Activated naive CD8-positive, alpha-beta T cell treated with anti-CD3 and anti-CD28 coated beads, Interleukin-2, amount 50 U/mL, for 16 hours (primary cell): ENCODE measurements at regions not wholly inside any gene's neighbourhood (a gene's known extent, or its start where the extent isn't known, plus 50 kb on each side); places are given as distances from the start of the nearest gene placed in this dataset.

ENCODE experiments used
- DNase-seq: peaks from one replicate; pipeline ENCODE4 v3.0.0-alpha.2; 2020; ENCODE audit warnings: low read depth, low spot score

DNA sequence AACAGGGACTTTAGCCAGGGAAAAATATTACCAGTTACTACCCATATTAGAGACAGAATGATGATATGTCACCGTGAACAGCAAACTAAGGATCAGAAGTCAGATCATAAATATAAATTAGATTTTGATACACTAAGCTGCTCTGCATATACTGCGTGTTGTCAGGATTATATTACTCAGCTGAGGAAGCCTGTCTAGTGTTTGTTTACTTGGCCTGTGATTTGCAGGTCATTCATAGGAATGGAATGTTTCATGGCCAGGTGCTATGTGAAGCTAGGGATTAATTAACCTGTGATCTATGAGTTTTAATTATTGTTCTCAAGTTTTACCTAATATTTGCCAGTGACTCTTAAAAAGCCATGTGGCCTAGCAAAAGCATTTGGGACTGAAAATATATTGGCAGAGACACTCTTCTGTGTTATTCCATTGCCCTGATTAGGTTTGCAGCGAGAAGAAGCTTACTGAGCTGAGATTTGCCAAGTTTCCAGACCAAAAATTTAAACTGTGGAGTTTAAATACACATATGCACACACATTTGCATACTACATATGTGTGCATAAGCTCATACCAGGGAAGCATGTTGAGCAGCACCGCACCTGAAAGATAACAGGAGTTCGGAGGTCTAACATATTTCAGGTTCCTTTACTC lies 496.3 kb upstream of the GRIA1 start:
- DNase-seq = no peak

DNA sequence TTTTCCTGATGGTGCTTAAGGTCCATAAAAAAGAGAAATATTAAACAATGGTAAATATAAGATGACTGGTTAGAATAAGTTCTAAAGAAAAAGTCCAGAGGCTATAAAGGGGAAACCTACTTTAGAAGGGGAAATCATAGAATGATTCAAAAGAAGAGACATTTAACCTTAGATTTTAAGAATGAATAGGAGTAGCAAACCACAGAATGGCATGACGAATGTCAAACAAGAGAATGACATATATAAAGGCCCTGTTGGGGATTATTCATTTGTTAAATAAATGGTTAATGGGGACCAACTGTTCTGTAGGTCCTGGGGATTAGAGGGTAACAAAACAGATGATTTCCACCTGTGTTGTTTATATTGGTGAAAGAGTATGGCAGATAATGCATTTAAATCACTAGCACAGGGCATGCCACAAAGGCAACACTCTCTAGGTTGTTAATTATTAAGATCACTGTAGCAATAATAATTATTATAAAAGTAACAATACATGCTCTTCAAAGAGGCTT lies 495.2 kb upstream of the GRIA1 start:
- DNase-seq = no peak

DNA sequence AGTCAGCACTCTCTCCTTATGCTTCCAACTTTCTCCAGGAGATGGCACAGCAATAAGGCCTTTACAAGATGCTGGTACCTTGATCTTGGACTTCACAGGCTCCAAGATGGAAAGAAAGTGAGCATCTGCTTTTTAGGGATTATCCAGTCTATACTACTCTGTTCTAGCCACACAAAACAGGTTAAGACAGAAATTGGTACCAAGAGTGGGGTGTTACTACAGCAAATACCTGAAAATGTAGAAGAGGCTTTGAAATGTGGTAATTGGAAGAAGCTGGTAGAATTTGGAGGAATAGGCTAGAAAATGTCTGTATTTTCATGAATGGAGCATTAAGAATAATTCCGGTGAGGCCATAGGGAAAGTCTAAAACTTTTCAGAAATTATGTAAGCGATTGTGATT lies 484.8 kb upstream of the GRIA1 start:
- DNase-seq = no peak

DNA sequence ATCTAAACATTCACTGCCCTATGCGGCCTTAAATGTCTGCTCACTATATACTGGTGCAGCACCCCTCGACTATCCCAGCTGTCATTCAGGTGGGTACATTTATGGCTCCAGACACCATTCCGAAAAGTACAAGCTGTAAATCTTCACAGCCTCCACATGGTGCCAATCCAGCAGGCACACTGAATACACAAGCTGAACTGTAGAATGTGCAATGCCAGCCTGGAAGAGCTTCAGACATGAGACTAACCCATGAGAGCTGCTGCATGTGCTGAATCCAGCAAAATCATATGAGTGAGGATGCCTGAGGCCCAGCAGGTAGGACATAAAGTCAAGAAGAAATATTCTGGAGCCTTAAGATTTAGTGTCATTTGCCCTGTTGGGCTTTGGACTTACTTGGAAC lies 483.8 kb upstream of the GRIA1 start:
- DNase-seq = no peak

DNA sequence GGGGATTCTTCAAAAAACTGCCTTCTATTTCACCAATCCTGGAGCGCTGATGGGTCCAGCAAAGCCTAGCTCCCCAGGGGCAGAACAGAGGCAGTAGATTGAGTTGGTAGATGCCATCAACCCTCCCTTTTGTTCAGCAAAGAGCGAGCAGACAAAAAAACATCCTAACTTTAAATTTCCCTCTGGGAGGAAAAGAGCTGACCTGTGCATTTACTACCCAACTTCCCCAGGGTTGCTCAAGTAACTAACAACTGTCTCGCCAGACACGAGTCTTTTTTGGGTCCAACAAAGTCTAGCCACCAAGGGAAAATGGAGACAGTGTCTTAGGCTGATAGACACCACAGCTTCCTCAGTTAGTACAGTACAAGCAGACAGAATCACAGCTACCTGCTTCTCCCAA lies 476.3 kb upstream of the GRIA1 start:
- no peak for DNase-seq

DNA sequence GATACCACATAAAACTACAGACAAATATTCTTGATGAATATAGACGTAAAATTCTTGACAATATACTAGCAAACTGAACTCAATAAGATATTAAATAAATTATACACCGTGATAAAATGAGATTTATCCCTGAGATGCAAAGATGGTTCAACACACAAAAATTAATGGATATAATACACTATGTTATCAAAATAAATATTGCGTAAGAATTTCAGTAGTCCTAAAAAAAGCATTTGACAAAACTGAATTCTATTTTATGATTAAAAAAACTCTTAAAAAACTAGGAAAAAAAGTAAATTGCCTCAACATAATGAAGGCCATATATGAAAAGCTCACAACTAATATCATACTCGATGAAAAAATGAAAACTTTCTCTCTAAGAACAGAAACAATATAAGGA lies 472.3 kb upstream of the GRIA1 start:
- no peak for DNase-seq

DNA sequence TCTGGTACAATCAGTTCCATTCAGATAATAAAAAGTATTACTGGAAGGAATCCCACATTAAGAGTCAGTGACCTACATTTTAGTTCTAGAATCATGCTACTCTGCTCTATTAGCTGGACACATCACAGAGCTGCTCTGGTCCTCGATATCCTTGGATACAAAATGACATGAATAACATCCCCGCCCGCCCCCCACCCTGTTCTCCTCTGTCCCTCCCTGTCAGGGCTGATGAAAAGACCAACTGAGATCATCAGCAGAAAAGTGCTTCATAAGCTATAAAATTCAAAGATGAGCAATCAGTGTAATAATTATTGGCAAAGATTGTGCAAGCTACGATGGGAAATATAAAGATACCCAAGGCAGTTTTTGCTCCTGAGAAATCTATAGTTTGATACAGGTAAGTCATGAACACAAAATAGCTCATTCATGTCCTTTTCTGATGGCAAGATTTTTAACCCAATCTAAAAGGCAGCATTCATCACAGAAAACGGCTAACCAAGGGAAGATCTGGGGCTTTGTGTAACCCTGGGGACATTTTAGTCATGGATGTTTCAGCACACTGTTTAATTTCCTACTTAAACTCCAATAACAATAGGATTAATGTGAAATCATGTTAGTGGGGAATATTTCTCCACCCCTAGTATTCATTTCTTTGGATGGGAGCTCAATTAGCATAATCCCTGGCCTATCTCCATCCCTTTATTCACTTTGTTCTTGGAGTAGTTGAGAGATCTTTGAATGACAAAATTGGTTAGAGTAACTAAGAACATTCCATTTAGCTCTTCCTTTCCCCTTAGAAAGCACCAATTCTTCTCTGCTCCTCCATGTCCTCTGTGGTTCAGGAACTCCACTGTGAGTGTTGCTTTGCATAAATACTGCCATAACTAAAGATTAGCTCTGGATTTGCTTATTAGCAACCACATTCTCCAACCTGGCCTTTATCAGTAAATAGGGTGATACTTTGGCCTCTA lies 459.4 kb upstream of the GRIA1 start:
- no peak for DNase-seq

DNA sequence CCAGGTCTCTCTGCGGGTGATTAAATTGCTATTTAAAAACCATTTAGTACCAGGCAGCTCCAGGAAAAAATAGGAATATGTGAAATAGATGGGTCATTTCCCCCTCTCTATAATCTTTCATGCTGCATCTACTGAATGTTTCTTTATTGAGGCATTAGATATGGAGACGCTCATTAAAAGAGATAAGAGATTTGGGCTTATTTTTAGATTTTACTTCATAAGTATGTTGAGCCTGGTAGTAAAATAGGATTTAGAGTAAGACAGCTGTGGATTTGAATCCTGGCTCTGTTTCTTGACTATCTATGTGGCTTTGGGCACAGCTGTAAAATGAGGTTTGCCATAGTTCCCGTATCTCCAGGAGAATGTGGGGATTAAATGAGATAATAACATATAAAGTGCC lies 451.0 kb upstream of the GRIA1 start:
- DNase-seq = no peak

DNA sequence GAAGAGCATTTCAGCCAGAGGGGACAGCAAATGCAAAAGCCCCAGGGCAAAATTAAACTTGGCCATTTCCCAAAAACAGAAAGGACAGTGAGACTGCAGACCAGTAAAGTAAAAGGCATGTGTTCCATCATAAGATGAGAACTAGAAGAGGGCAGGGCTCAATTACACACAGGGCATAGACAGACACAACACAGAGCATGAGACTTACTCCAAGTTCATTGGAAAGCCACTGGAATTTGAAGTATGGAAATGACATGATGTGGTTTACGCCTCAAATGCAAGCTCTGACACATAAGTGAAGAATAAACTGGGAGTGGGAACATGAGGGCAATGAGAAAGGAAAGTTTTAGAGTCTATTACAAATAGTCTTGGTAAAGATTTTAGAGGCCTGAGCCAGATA lies 446.6 kb upstream of the GRIA1 start:
- no peak for DNase-seq

DNA sequence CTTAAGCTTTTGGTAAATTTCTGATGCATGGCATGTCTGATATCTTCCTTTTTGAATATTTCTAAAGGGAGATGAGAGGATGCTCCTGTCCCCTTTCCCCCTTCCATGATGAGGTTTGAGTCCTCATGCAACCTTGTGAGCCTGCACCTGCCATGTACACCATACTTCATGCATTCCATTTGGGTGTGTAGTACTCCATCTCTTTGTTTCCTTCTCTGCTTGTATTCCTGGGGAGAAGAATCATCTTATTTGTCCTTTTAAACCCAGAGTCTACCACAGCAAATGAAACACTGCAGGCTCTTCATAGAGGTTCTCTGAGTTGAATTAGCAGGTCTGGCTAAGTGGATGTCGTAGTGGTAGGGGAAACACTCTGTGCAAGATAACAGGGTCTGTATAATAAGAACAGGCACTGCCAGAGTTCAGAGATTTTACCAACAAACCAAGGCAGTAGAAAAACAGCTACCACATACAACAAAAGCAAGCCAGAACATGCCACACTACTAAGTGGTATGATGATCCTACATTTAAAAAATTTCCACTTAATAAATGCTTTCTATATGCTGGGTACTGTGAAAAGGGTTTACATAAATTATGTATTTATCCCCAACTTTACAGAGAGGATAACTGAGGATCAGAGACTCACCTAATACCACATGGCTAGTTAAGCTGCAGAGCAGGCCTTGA lies 439.8 kb upstream of the GRIA1 start:
- no peak for DNase-seq

DNA sequence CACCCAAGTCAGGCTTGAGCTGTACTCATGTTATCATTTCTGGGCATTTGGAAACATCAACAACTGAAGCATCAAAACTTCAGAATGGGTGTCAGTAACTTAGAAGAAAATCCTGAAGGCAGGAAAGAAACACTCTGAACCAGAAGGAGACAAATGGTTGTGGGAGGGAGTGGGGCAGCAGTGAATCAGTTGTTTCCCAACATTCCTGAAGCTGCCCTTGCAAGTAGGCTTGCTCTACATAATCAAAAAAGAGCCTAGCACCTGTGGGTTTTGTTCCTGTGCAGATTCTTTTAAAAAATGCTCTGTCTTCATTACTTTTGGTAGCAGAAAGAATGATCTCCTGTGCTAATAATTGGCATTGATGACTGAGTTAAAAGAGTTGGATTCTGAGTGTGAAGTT lies 424.2 kb upstream of the GRIA1 start:
- DNase-seq = no peak

DNA sequence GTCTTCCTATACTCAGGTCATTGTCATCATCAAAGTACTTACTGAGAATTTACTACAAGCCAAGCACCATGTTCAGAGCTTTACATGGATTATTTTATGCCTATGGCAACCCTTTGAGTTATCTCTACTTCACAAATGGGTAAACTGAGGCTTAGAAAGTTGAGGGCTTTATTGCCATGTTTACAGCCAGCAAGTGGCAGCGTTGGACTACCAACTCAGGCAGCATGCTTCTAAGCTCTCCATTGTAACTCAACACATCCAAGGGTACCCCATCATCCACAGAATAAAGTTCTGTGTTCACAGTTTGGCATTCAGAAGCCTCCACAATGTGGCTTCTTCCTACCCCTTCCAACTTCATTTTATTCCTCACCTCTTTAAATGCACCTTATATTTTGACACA lies 422.6 kb upstream of the GRIA1 start:
- no peak for DNase-seq

DNA sequence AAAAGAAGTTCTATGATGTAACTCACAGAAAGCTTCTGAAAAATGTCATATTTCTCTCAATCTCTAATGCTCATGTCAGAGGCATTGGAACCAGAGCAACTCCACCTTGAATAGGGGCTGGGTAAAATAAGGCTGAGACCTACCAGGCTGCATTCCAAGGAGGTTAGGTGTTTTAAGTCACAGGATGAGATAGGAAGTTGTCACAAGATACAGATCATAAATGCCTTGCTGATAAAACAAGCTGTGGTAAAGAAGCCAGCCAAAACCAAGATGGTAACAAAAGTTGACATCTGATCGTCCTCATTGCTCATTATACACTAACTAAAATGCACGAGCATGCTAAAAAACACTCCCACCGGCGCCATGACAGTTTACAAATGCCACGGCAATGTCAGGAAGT lies 411.1 kb upstream of the GRIA1 start:
- DNase-seq = no peak

DNA sequence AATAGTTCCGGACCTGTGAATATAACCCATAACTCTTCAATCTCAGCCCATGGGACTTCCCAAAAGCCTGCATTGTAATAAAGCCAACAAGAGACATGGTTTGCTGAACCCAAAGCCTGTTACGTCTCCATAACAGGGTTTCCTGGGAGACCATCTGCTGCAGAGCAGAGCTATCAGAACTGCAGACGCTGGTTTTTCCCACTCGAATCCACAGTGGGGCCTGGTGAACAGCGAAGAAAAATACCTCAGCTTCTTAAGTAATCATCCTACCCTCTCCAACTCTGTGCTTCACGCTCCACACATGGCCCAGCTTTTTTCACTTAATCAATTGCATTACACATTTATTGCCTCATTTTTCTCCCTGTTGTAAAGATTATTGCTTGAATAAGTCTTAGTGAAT lies 409.5 kb upstream of the GRIA1 start:
- DNase-seq = no peak

DNA sequence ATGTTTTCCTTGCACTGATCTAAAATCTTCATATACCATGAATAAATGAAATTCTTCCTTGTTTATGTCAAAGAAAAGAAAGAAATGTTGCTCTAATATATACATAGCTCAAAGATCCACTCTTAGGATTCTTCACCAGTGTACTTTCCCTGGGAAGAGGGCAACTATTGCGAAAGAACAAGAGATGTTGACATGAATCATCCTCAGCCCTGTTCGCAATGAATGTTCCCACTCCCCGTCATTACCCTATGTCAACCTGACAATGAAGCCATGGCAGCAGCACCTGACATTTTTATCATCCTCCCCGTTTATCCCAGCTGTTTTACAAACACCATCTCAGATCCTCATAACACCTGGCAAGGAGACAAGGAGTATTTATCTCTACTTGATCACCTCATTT lies 409.1 kb upstream of the GRIA1 start:
- DNase-seq = no peak

DNA sequence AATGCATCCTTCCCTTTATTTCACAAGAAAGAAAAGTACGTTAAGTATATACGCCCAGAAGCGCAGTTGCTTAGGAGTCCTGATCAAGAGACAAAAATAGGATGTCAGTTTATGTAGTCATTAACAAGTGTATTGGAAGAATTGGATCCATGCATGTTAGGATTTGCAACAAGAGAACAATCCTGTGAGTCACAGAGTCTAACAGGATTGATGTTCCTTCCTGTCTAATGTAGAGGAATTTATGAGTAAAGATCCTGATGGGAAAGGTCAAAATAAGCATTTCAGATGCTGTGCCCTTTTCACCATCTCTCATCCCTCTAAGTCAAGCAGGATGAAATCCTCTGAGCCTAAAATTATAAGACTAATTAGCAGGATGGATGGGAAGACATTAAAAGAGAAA lies 406.0 kb upstream of the GRIA1 start:
- no peak for DNase-seq

DNA sequence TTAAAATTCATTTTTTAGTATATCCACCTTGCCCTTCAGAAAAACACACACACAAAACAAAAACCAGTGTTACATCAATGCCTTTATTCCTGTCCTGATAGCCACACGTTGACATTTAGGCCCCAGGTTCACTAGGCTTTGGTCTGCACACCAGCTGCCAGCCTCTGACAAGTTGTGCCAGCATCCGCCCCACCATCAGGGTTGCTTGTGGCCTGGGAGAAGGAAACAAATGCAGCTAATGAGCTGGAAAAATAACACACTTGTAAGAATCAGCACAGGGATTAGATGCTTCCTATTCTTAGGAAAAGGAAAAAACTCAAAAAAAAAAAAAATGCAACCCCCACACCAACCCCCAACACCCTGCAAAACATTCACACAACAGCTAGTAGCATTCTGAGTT lies 404.0 kb upstream of the GRIA1 start:
- no peak for DNase-seq

DNA sequence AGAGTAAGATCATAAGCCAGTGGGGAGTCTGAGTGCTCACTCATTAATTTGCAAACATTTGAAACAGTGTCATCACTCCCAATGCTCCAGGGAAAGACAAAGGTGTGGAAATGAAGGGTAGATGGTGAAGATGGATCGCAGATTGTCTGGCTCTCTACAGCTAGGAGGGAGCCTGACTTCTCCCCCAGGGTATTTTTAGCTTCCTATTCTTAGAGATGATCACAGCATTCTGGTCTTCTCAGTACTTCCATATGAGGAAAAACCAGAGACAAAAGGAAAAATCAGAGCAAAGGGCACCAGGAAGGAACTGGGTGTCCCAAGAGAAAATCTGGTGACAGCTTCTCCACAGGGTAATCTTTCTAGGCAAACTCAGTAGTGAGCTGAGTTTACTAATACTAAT lies 401.9 kb upstream of the GRIA1 start:
- no peak for DNase-seq

DNA sequence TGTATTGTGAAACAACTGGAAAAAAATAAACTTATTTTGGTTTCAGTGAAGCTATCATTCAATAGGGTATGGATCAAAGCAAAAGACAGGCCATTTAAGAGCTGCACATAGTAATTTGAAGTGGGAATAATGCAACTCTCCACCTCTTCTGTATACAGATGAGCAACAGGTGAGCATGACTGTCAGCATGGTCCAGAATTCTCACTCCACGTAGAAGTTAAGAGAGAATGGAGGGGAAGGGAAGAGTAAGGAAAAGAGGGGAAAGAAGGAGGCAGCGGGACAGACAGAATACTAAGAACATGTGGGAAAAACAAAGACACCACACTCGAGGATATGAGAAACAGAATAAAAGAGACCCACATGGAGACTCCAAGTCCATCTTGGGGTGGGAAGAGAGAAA lies 396.1 kb upstream of the GRIA1 start:
- DNase-seq = no peak

DNA sequence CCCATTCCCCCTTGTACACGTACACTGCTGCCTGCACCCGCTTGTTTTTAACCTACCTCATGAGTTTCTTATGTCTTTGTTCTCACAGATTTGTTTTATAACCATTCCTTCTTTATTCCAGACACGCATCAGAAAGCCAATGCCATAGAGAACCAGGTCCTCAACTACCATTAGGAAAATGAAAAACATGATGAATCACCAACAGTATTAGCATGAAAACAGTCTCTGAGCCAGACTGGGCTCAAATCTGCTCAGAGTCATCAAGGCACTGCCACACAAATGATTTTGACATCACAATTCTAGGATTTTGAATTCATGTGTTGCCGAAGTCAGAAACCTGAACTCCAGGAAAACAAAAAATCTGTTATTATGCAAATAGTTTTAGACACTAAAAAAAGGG lies 394.1 kb upstream of the GRIA1 start:
- DNase-seq = no peak

DNA sequence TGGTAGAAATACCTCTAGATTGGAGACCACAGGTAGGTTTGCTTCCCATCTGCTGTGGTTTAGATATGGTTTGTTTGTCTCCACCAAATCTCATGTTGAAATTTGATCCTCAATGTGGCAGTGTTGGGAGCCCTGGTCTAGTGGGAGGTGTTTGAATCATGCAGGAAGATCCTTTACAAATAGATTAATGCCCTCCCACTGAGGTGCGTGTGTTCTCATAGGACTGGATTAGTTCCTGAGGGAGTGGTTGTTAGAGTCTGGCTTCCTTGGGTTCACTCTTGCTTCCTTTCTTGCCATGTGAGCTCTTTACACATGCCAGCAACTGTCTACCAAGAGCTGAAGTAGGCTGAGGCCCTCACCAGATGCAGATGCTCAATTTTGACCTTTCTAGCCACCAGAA lies 391.1 kb upstream of the GRIA1 start:
- DNase-seq = no peak
